Inflammatory macrophage treated with lipopolysaccharide for 1 hour (primary cell): ENCODE measurements at regions not wholly inside any gene's neighbourhood (a gene's known extent, or its start where the extent isn't known, plus 50 kb on each side); places are given as distances from the start of the nearest gene placed in this dataset.

ENCODE experiments used
- DNase-seq, 2 donors: peaks; one replicate each; pipeline ENCODE4 v3.0.0-alpha.2; 2020 to 2022

- DNase-seq = no peak
These were observed 733.3 kb upstream of the FANCL start for GRCh38 chr2:58974426-58974825.

GRCh38 chr2:58973811-58974281, 732.7 kb upstream of the FANCL start:
- no peak for DNase-seq

GRCh38 chr2:58972737-58973136, 731.6 kb upstream of the FANCL start:
- no peak for DNase-seq

GRCh38 chr2:58971511-58972360, 730.6 kb upstream of the FANCL start:
- DNase-seq = no peak

GRCh38 chr2:58970365-58970764, 729.2 kb upstream of the FANCL start:
- no peak for DNase-seq

- DNase-seq = no peak
These were observed 727.8 kb upstream of the FANCL start for GRCh38 chr2:58968885-58969284.

GRCh38 chr2:58967736-58968135, 726.6 kb upstream of the FANCL start:
- no peak for DNase-seq

- DNase-seq = no peak
These were observed 724.5 kb upstream of the FANCL start for GRCh38 chr2:58965602-58966001.

GRCh38 chr2:58959996-58960395, 718.9 kb upstream of the FANCL start:
- DNase-seq = no peak

- DNase-seq = no peak
These were observed 716.2 kb upstream of the FANCL start for GRCh38 chr2:58957188-58957840.

GRCh38 chr2:58954880-58955385, 713.8 kb upstream of the FANCL start:
- no peak for DNase-seq

- DNase-seq = no peak
These were observed 710.6 kb upstream of the FANCL start for GRCh38 chr2:58951722-58952121.

- DNase-seq = no peak
These were observed 709.8 kb upstream of the FANCL start for GRCh38 chr2:58950795-58951462.

GRCh38 chr2:58939388-58939787, 698.3 kb upstream of the FANCL start:
- DNase-seq = no peak

- no peak for DNase-seq
These were observed 697.9 kb upstream of the FANCL start for GRCh38 chr2:58938988-58939387.

- no peak for DNase-seq
These were observed 691.7 kb upstream of the FANCL start for GRCh38 chr2:58932801-58933200.

GRCh38 chr2:58930537-58930936, 689.4 kb upstream of the FANCL start:
- DNase-seq = no peak

- no peak for DNase-seq
These were observed 687.8 kb upstream of the FANCL start for GRCh38 chr2:58928973-58929372.

GRCh38 chr2:58928391-58928790, 687.3 kb upstream of the FANCL start:
- DNase-seq = no peak

GRCh38 chr2:58926112-58926511, 685.0 kb upstream of the FANCL start:
- DNase-seq = no peak

GRCh38 chr2:58925676-58926081, 684.6 kb upstream of the FANCL start:
- no peak for DNase-seq

- DNase-seq = no peak
These were observed 682.7 kb upstream of the FANCL start for GRCh38 chr2:58923869-58924268.

- no peak for DNase-seq
These were observed 681.1 kb upstream of the FANCL start for GRCh38 chr2:58922245-58922644.

GRCh38 chr2:58921676-58922075, 680.6 kb upstream of the FANCL start:
- DNase-seq = no peak
